NCI-H1417 (cell line): ENCODE measurements at regions not wholly inside any gene's neighbourhood (a gene's known extent, or its start where the extent isn't known, plus 50 kb on each side); places are given as distances from the start of the nearest gene placed in this dataset.

Source experiments
- DNase-seq, 3 experiments: peaks; one replicate each; lab custom pipeline; 2025; lab: John Stamatoyannopoulos, UW

- DNase-seq: no peak
Observed at GRCh38 chr22:47394504-47395440, 632.3 kb downstream of the TBC1D22A start.

- no peak for DNase-seq
Observed at GRCh38 chr22:47393191-47393590, 630.7 kb downstream of the TBC1D22A start.

GRCh38 chr22:47392729-47393128 is 630.3 kb downstream of the TBC1D22A start:
- DNase-seq: no peak

- no peak for DNase-seq
Observed at GRCh38 chr22:47392054-47392347, 629.6 kb downstream of the TBC1D22A start.

- no peak for DNase-seq
Observed at GRCh38 chr22:47391169-47392053, 629.0 kb downstream of the TBC1D22A start.

GRCh38 chr22:47390026-47390970 is 627.8 kb downstream of the TBC1D22A start:
- DNase-seq: no peak

- no peak for DNase-seq
Observed at GRCh38 chr22:47389201-47389600, 626.8 kb downstream of the TBC1D22A start.

- DNase-seq: no peak
Observed at GRCh38 chr22:47388778-47389177, 626.3 kb downstream of the TBC1D22A start.

GRCh38 chr22:47388331-47388730 is 625.9 kb downstream of the TBC1D22A start:
- DNase-seq: no peak

- no peak for DNase-seq
Observed at GRCh38 chr22:47386812-47387510, 624.5 kb downstream of the TBC1D22A start.

GRCh38 chr22:47384977-47385376 is 622.5 kb downstream of the TBC1D22A start:
- no peak for DNase-seq

- no peak for DNase-seq
Observed at GRCh38 chr22:47382164-47382890, 619.9 kb downstream of the TBC1D22A start.

- DNase-seq: no peak
Observed at GRCh38 chr22:47381240-47381639, 618.8 kb downstream of the TBC1D22A start.

- no peak for DNase-seq
Observed at GRCh38 chr22:47380692-47381091, 618.2 kb downstream of the TBC1D22A start.

- no peak for DNase-seq
Observed at GRCh38 chr22:47379037-47379436, 616.6 kb downstream of the TBC1D22A start.

GRCh38 chr22:47377926-47378560 is 615.6 kb downstream of the TBC1D22A start:
- no peak for DNase-seq

GRCh38 chr22:47376901-47377505 is 614.6 kb downstream of the TBC1D22A start:
- DNase-seq: no peak

GRCh38 chr22:47376322-47376700 is 613.9 kb downstream of the TBC1D22A start:
- no peak for DNase-seq

- no peak for DNase-seq
Observed at GRCh38 chr22:47375621-47376321, 613.3 kb downstream of the TBC1D22A start.
